ENCODE measurements at regions not wholly inside any gene's neighbourhood (a gene's known extent, or its start where the extent isn't known, plus 50 kb on each side); places are given as distances from the start of the nearest gene placed in this dataset.

DNA sequence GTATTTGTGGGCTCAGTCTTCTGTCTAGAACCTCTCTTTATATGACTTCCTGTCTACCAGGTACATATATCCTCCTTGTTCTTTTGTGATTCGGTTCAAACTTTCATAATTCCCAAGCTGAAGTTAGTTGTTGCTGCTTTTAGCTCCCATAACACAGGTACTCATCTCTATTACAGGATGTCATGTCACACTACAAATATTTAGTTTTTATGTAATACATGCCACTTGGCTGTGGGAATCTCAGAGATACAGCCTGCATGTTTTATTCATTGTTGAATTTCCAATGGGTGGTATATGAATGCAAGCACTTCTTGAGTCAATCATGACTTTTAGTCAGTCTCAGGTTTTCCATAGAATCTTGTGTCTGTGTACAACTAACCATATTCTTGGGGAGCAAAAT lies 122.7 kb downstream of the SINHCAF start:
- no peak for DNase-seq (ENCODE audit: low read depth)
- H3K4me3 ChIP-seq (ENCODE audit: low read depth, low read length): no peak overlapping the region
- no peak for TF ChIP-seq CTCF (conservative IDR thresholded peaks at IDR 0.05; ENCODE audit: low read depth, low read length)

- DNase-seq (ENCODE audit: low read depth): peak; percentile 77
- H3K4me3 ChIP-seq (ENCODE audit: low read depth, low read length): no peak overlapping the region
- TF ChIP-seq CTCF (conservative IDR thresholded peaks at IDR 0.05; ENCODE audit: low read depth, low read length): no peak
Observed at GRCh38 chr12:31205054-31205453, 120.9 kb downstream of the SINHCAF start.

GRCh38 chr12:31206038-31206670 lies 119.8 kb downstream of the SINHCAF start:
- no peak overlapping the region for H3K4me3 ChIP-seq (ENCODE audit: low read depth, low read length)
- TF ChIP-seq CTCF (conservative IDR thresholded peaks at IDR 0.05; ENCODE audit: low read depth, low read length): no peak
- peak; percentile 89 for DNase-seq (ENCODE audit: low read depth)

- H3K4me3 ChIP-seq (ENCODE audit: low read depth, low read length): no peak overlapping the region
- DNase-seq (ENCODE audit: low read depth): no peak
Observed at GRCh38 chr12:31207799-31208465, 118.0 kb downstream of the SINHCAF start.

GRCh38 chr12:31210104-31210503 lies 115.8 kb downstream of the SINHCAF start:
- peak; percentile 48 for DNase-seq (ENCODE audit: low read depth)
- TF ChIP-seq CTCF (conservative IDR thresholded peaks at IDR 0.05; ENCODE audit: low read depth, low read length): no peak
- H3K4me3 ChIP-seq (ENCODE audit: low read depth, low read length): no peak overlapping the region

More at GRCh38 chr12:31207799-31208465, 118.0 kb downstream of the SINHCAF start:
- TF ChIP-seq CTCF (conservative IDR thresholded peaks at IDR 0.05; ENCODE audit: low read depth, low read length): no peak

DNA sequence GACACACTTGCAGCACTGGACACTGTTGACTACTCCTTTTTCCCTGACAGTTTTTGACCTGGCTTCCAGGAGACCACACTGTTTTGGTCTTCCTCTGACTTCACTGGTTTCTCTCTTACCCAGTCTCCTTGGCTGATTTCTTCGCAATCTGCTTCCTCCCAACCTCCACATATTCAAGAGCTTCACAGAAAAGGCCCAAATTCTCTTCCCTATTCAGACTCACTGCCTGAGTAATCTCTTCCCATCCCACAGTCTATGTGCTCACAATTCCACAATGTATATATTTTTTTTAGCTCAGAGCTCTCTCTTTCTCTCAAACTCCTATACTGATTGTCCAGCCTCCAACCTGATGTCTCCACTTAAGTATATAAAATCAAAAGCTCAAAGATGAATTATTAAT lies 115.4 kb downstream of the SINHCAF start:
- H3K4me3 ChIP-seq (ENCODE audit: low read depth, low read length): no peak overlapping the region
- no peak for DNase-seq (ENCODE audit: low read depth)
- no peak for TF ChIP-seq CTCF (conservative IDR thresholded peaks at IDR 0.05; ENCODE audit: low read depth, low read length)
